ENCODE measurements at regions not wholly inside any gene's neighbourhood (a gene's known extent, or its start where the extent isn't known, plus 50 kb on each side); places are given as distances from the start of the nearest gene placed in this dataset.

- TF ChIP-seq EZH2 (IDR thresholded peaks at IDR 0.05; ENCODE audit: insufficient read depth, poor library complexity, severe bottlenecking) (no peak), EZH2phosphoT487 (IDR thresholded peaks at IDR 0.05; ENCODE audit: insufficient read depth, low read depth) (no peak)
Measured at GRCh38 chr20:40017765-40018164, 671.3 kb downstream of the MAFB start.
